ENCODE measurements at regions not wholly inside any gene's neighbourhood (a gene's known extent, or its start where the extent isn't known, plus 50 kb on each side); places are given as distances from the start of the nearest gene placed in this dataset.
"Not testable (repeated sequence)": the region's sequence is repeated elsewhere in the genome, so short reads cannot be mapped to it uniquely, and the experiment has no call there.

- DNase-seq = no peak
Observed at GRCh38 chr2:144114760-144115159, 405.2 kb downstream of the ZEB2 start.

- DNase-seq = no peak
Observed at GRCh38 chr2:144111437-144111836, 408.5 kb downstream of the ZEB2 start.

GRCh38 chr2:144106104-144106503 is 413.8 kb downstream of the ZEB2 start:
- DNase-seq = not testable (repeated sequence)

DNA sequence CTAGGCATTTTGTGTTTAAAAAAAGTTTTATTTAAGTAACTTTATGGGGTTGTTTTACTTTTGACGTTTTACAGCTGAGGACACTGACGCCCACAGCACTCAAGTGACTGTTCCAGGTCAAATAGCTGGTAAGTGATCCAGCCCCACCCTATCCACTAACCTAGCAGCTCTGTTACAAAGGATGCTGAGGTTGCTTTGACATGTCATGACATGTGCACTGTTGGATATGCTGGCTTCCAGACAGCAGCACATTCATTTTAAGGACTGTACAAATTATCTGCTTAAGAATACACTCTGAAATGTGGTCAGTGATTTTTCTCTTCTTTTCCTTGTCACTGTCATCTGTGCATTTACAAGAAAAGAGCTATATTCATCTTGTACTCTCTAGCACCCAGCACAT is 417.5 kb downstream of the ZEB2 start:
- no peak for DNase-seq

GRCh38 chr2:144099780-144100377 is 420.0 kb downstream of the ZEB2 start:
- no peak for DNase-seq

DNA sequence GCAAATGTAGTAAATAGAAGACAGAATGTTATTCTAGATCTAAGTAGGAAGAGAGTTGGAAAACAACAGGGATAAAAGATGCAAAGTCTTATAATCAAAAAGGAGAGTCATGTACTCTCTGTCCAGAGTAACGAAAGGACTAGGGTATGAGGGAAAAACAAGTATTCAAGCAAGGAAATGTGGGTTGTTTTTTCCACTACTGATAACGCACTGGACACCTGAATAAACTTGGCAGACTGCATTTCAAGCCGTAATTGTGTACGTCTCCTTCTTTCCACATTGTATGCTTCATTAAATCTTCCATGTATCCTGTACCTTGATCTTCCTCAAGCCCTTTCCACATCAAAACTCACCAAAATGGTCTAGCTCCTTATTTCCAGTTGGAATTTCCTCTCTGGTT is 420.6 kb downstream of the ZEB2 start:
- no peak for DNase-seq

DNA sequence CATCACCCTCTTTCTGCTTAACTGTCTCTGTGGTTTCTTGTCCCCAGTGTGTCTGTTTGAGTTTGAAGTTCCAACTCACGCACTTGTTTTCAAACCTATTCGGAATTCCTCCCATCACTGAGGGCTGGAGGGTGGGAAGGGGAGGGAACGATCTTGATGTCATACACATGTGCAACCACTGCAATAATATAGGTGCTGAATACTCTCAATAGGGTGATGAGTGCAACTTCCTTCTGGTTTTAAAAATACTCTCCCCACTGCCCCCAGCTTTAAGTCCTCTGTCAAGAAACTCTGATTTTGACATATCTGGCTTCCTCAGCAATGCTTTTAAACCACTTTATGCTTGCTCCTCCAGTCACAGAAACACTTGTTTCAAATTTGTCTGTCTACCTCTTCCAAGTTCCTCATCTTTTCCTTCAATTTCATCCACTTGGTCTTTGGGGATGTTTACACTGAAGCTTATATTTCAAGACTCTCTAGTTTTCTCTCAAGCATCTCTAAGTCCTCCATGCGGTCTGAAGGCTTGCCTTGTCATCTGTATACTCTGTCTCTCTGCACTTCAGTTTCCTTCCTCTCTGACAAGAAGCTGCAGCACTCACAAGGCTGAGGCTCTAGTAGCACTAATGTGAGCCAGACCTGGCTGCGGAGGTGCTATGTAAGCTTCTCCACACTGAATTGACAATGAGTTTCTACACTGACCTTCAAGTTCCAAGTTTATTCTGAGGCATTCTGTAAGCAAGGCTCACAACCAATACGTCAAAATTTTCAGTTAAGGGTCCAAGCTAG is 422.3 kb downstream of the ZEB2 start:
- DNase-seq = no peak

DNA sequence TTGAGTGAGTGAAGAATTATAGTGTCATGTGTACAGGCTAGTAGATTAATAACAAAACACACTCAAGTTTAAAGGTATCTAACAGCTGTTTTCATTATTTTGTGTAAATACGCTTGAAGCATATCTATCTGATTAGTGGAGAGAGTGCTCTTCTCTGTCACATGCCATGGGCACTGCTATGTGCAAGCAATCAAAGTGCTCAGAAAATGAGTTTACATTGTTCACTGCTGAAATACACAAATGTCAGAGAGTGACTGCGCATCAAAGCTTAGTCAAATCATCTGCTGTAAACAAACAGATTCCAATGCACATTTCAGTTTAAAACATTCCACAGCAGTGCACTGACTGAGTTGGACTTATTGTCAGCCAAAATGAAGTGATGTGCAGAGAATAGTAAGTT is 423.4 kb downstream of the ZEB2 start:
- DNase-seq = no peak

GRCh38 chr2:144094408-144095151 is 425.3 kb downstream of the ZEB2 start:
- DNase-seq = no peak

DNA sequence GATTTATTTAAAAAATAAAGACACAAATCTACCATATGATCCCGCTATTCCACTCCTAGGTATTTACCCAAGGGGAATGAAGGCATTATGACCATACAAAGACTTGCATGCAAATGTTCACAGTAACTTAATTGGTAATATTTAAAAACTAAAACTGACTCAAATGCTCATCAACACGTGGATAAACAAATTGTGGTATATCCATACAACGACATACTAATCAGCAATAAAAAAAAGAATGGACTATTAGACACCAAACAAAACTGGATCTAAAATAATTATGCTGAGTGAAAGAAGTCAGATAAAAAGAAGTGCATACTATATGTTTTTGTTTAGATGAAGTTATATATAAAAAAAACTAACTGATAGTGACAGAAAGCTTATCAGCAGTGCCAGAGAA is 428.3 kb downstream of the ZEB2 start:
- DNase-seq = no peak

- DNase-seq = no peak
Observed at GRCh38 chr2:144088863-144089262, 431.1 kb downstream of the ZEB2 start.

DNA sequence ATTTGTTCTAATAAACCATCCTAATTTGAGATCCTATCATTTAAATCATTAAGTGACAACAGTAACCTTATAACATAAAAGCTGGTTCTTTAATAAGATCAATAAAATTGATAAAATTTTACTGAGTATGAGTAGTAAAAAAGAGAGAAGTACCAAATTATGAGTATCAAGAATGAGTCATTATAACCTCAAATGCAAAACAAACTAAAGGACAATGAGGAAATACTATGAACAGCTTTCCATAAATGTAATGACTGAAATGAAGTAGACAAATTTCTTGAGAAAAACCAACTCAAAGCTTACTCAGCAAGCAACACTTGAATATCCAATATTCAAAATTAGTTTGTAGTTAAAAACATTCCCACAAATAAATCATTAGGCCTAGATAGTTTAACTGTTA is 433.0 kb downstream of the ZEB2 start:
- no peak for DNase-seq

DNA sequence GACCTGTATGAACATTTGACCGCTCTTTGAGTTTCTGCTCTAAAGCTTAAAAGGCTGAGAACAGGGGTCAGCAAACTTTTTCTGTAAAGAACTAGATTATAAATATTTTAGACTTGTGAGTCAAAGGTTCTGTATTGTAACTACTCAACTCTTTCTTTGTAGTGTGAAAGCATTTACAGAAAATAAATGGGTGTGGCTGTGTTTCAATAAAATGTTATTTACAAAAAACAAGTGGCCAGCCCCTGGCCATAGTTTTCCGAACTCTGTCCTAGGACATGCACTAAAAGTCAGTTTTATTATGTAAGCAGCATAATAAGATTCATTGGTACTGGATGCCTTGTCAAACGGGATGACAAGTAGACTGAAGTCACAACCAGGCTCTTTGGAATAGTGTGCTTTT is 434.9 kb downstream of the ZEB2 start:
- no peak for DNase-seq

DNA sequence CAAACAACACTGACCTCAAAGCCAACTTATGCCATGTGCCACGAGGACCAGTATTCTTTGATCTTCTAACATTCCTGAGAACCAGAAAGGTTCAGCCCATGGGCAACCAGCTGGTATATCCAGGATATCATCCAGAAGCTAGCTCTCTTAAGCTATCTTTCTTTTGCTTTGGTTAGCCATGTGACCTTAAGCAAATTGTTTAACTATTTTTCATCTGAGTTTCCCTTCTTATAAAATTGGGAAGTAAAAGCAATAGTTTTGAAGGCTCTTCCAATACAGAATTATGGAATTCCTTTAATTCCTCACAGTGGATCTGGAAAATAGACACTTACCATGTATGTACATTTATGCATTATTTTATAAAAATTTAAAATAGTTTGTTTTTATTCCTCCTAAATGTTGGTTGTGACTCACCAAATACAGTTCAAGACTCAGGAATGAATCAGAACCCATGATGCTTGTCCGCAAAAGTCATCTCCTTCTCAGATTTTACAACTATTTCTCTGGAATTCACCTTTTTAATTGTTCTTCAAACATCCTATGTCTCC is 435.7 kb downstream of the ZEB2 start:
- DNase-seq = no peak

DNA sequence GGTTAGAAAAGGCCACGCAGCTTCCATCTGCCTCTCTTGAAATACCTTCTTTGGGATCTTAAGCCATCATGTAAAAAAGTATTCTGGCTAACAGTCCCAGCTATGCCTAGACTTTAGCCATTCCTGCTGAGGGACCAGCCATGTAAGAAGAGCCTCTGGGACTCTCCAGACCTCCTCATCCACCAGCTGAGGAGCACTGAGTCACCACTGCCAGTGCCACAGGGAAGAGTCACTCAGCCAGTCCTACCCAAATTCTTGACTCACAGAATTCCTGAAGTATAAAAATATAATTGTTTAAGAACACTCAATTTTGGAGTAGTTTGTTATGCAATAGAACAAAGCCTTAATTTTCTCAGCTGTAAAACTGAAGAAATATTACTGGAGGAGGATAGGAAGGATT is 436.7 kb downstream of the ZEB2 start:
- DNase-seq = no peak

- no peak for DNase-seq
Observed at GRCh38 chr2:144082777-144083176, 437.1 kb downstream of the ZEB2 start.

DNA sequence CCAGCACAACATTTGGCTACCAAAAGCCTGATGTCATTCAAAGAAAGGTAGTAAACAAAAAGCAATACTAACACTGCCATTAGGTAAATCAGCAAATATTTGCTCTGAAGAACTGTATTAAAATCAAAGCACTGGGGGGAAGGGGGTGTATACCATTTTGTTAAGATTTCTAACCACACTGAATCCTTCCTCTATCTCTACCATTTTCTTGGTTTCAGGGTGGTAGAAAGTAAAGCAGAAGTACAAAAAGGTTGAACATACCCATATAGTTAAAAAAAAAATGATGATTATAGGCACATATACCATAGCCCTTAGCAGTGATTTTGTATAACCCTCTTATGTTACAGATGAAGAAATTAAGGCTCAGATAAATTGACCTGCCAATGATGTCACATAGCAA is 437.6 kb downstream of the ZEB2 start:
- no peak for DNase-seq

GRCh38 chr2:144081272-144081671 is 438.6 kb downstream of the ZEB2 start:
- no peak for DNase-seq

- no peak for DNase-seq
Observed at GRCh38 chr2:144079803-144080202, 440.1 kb downstream of the ZEB2 start.

GRCh38 chr2:144078802-144079724 is 440.9 kb downstream of the ZEB2 start:
- peak; percentile 72 for DNase-seq

DNA sequence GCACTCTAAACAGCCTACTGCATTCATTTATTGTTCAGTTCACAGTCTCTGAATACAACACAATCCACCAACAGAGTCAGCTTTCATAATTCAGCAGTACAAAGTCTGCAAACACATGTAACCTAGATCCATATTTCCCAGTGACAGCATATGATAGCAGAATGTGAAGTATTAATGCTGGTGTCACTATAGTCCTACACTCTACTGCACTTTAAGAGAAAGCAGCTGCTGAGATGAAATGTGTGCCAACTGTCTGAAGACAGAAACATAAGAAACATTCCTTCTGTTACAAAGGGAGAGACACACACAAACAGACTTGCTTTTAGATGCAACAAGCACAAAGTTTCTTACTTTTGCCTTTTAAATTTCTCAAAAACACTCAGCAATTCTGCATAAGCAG is 441.8 kb downstream of the ZEB2 start:
- no peak for DNase-seq

DNA sequence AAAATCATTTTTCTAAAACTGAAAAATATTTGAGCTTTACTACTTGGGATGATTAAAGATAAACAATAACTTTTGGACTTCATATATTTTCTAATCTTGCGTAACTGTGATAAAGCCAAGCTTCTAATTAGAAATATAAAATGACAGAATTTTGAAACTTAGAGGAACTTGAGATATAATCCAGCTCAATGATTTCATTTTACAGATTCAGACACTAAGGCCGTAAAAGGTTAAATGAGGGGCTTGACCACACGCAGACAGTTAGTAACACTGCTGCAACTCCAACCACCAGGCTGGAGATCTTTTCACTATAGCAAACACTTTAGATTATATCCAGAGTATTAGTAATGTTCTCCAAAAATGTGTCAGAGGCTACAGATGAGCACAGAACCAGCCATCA is 445.5 kb downstream of the ZEB2 start:
- no peak for DNase-seq

- no peak for DNase-seq
Observed at GRCh38 chr2:144071461-144071860, 448.5 kb downstream of the ZEB2 start.
